NB4 (cell line): ENCODE measurements at regions not wholly inside any gene's neighbourhood (a gene's known extent, or its start where the extent isn't known, plus 50 kb on each side); places are given as distances from the start of the nearest gene placed in this dataset.

Experiments used
- MYC ChIP-seq: IDR thresholded peaks from 2 replicates; pipeline ENCODE4 v1.6.1; 2011; ENCODE audit warnings: low read depth, low read length
- POLR2A ChIP-seq: IDR thresholded peaks from 2 replicates; pipeline ENCODE4 v1.6.1; 2011; ENCODE audit warnings: mild to moderate bottlenecking; ENCODE audit not compliant: insufficient read length; ENCODE audit errors: extremely low read depth
- TF ChIP-seq, protein P1 (sequence below): IDR thresholded peaks from one replicate; pipeline ENCODE4 v1.5.1; 2012; ENCODE audit warnings: low read depth, low read length
- TF ChIP-seq, protein P2 (sequence below): IDR thresholded peaks from 2 replicates; pipeline ENCODE4 v1.6.1; 2011; ENCODE audit warnings: low read depth, low read length

DNA sequence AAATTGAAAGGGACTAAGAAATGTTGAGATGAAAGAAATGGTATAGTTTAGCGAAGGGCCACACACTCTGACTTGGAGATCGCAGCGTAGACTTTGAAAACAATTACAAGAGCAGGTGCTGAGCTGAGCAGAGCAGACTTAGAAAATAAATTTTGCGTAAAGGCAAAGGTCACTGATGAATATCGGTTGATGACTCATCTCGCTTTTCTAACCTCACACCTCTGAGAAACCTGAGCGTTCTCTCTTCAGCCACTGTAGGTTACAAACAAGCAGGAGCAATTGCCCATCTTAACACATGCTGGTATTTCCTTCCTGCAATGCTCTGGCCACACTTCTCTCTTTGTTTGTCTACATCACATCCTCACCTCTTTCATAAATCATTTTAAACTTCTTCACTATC lies 190.6 kb upstream of the C9orf72 start:
- TF ChIP-seq, protein P1, sequence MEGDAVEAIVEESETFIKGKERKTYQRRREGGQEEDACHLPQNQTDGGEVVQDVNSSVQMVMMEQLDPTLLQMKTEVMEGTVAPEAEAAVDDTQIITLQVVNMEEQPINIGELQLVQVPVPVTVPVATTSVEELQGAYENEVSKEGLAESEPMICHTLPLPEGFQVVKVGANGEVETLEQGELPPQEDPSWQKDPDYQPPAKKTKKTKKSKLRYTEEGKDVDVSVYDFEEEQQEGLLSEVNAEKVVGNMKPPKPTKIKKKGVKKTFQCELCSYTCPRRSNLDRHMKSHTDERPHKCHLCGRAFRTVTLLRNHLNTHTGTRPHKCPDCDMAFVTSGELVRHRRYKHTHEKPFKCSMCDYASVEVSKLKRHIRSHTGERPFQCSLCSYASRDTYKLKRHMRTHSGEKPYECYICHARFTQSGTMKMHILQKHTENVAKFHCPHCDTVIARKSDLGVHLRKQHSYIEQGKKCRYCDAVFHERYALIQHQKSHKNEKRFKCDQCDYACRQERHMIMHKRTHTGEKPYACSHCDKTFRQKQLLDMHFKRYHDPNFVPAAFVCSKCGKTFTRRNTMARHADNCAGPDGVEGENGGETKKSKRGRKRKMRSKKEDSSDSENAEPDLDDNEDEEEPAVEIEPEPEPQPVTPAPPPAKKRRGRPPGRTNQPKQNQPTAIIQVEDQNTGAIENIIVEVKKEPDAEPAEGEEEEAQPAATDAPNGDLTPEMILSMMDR = no peak
- TF ChIP-seq, protein P2, sequence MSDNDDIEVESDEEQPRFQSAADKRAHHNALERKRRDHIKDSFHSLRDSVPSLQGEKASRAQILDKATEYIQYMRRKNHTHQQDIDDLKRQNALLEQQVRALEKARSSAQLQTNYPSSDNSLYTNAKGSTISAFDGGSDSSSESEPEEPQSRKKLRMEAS = no peak
- TF ChIP-seq POLR2A = no peak
- TF ChIP-seq MYC = no peak
